NCI-H1436 (cell line): ENCODE measurements at regions not wholly inside any gene's neighbourhood (a gene's known extent, or its start where the extent isn't known, plus 50 kb on each side); places are given as distances from the start of the nearest gene placed in this dataset.
A peak's percentile ranks its signal among the peaks of the same experiment; 100 is the strongest.

Experiments
- DNase-seq: peaks from one replicate; lab custom pipeline; 2025; lab: John Stamatoyannopoulos, UW

GRCh38 chr6:91812596-91813274 is 1225.9 kb upstream of the MAP3K7 start:
- DNase-seq, result no peak

- DNase-seq, result no peak
These were observed 1218.1 kb upstream of the MAP3K7 start for GRCh38 chr6:91804981-91805380.

- no peak for DNase-seq
These were observed 1215.6 kb upstream of the MAP3K7 start for GRCh38 chr6:91802431-91802830.

- no peak for DNase-seq
These were observed 1209.7 kb upstream of the MAP3K7 start for GRCh38 chr6:91796603-91797002.

GRCh38 chr6:91788501-91788900 is 1201.6 kb upstream of the MAP3K7 start:
- no peak for DNase-seq

DNA sequence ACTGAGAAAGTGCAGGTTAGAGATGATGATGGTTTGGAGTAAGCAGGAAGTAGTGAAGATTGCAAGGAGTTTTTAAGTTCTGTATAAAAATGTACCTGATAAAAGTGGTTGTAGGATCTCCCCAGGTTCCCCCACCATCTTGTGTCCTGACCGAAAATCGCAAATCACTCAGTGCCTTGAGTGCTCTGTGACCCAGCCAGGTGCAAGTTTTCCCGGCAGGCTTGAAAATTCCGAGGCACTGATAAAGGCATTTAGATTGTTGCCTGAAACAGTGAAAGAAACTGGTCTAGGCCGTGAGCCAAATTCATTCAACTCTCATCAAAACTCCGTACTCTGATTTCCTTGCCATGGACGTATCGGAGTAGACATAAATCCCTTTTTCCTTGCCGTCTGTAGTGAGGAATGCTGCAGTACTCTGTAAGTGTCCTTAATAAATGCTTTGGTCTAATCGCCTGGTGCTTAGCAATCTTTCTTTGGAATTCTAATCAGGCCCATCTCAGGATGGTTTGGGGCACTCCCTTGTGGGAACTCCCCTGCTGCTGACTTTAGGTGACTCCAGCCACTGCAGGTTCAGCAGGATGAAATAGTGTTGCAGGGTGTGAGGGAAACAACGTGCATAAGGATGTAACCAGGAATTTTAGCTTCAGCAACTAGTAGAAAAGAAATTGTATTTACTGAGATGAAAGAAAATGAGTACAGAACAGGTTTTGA is 1199.8 kb upstream of the MAP3K7 start:
- no peak for DNase-seq

- peak; percentile 27 for DNase-seq
These were observed 1195.9 kb upstream of the MAP3K7 start for GRCh38 chr6:91782802-91783201.

- no peak for DNase-seq
These were observed 1195.1 kb upstream of the MAP3K7 start for GRCh38 chr6:91781946-91782345.

GRCh38 chr6:91780270-91780669 is 1193.4 kb upstream of the MAP3K7 start:
- DNase-seq, result no peak

DNA sequence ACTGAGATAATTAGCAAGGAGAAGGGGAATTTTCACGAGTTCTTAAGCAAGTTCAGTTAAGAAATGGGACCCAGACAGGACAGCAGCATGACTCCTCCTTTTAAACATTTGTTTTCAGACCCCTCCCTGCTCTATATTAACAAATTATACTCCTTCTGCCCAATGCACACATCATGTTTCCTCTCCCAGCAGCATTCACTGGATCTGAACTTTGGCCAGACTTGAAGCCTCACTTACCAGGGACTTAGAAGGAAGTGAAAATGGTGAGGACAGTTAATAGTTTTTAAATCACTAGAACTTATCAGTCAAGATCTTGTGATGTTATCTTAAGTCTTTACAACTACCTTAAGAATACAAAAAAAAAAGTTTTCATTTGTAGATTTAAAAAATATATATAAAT is 1174.7 kb upstream of the MAP3K7 start:
- DNase-seq, result no peak

DNA sequence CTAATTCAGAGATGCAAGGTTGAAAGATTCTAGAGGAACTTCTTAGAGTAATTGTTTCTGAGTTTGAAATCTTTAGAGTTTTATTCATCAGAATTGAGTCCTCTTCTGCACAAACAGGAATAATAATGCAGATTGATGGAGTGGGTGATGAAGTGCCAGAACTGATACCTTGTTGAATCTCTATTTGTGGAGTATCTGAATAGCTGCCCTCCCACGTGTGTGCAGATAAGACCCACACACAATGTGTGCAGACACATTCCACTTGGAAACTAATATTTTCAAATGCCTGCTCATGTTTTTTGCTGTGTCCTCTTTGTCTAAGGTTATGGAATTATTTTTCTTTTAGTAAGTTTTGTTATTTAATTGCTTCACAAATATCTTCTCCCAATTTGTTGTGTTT is 1167.8 kb upstream of the MAP3K7 start:
- no peak for DNase-seq

DNA sequence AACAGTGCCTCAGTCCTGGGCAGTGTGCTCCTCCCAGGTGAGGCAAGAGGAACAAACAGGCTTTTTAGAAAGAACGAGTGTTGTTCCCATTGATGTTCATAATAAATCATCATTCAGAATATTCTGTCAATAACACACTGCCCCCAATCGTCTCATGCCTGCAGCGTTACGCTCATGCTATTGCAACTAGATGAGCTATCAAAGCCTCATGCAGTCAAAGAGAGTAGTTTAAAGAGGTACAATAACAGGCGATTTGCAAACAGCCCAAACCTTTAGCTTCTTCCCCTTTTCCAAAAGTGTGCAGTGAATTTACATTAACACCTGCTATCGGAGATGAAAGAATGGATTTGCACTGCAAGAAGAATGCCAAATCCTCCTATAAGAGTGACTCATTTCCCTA is 1164.7 kb upstream of the MAP3K7 start:
- no peak for DNase-seq

DNA sequence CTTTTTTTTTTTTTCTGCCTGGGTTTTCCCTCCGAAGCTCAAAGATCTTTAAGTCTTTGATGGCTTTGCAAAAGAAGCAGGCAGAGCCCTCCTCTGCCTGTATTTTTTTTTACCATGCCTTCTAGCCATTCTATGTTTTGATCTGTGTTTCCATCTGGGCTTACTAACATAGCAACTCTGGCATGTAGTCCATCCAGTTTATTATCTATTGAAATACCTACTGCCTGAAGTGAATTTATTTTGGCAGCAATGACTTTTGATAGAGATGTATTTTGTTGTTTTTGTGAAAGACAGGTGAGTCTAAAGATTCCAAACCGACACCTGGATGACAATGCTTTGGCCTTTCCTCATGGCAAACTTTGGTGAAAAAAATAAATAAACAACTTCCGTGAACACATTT is 1157.7 kb upstream of the MAP3K7 start:
- DNase-seq, result no peak

DNA sequence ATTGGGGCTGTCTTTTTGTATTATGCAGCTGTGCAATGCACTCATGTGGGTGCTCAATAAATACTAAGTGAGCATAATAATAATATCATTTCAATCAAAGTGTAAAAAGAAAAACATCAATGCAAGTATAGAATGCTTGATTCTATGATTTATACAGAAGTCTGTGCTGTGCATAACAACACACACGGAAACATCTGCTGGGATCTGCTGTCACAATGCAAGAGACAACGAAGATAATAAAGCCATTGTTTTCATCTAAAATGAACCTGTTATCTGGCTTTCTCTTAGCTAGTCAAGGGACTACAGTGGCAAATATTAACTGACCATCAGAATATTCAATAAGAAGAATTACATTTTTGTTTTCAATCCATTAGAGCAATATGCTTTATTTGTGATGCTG is 1156.9 kb upstream of the MAP3K7 start:
- DNase-seq, result no peak

GRCh38 chr6:91731939-91732338 is 1145.1 kb upstream of the MAP3K7 start:
- DNase-seq, result no peak

- no peak for DNase-seq
These were observed 1143.8 kb upstream of the MAP3K7 start for GRCh38 chr6:91730710-91731109.

DNA sequence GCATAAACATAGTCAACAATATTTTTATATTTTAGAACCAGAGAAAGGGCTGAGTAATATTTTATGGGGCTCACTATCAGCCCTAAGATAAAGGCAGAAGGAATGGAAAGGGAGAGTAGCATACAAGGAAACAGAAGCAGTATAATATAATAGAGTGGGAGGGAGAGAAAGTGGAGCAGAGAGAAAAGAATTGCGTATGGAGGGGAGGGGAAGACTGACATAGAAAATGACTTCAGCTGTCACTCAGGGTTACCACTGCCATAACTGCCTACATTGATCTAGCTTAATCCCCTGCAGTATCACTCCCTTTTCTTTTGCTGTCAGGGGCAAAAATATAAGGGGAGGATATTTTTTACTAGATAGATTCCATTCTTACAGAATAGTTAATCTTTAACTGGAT is 1133.5 kb upstream of the MAP3K7 start:
- DNase-seq, result no peak

- DNase-seq, result no peak
These were observed 1132.5 kb upstream of the MAP3K7 start for GRCh38 chr6:91719414-91719813.

GRCh38 chr6:91718198-91718597 is 1131.3 kb upstream of the MAP3K7 start:
- DNase-seq, result no peak

- no peak for DNase-seq
These were observed 1130.2 kb upstream of the MAP3K7 start for GRCh38 chr6:91717094-91717493.

- DNase-seq, result no peak
These were observed 1129.5 kb upstream of the MAP3K7 start for GRCh38 chr6:91716361-91716760.

- no peak for DNase-seq
These were observed 1128.4 kb upstream of the MAP3K7 start for GRCh38 chr6:91715171-91715805.

- no peak for DNase-seq
These were observed 1127.0 kb upstream of the MAP3K7 start for GRCh38 chr6:91713911-91714310.
